ENCODE measurements at regions not wholly inside any gene's neighbourhood (a gene's known extent, or its start where the extent isn't known, plus 50 kb on each side); places are given as distances from the start of the nearest gene placed in this dataset.

GRCh38 chr13:84616864-84617263 is 734.6 kb upstream of the SLITRK1 start:
- TF ChIP-seq CTCF (IDR thresholded peaks at IDR 0.05; ENCODE audit: borderline replicate concordance, extremely low read depth, low read length, poor library complexity, severe bottlenecking) (no peak), EZH2 (IDR thresholded peaks at IDR 0.05; ENCODE audit: borderline replicate concordance, low read depth, low read length, severe bottlenecking) (no peak)
